ENCODE measurements at regions not wholly inside any gene's neighbourhood (a gene's known extent, or its start where the extent isn't known, plus 50 kb on each side); places are given as distances from the start of the nearest gene placed in this dataset.

DNA sequence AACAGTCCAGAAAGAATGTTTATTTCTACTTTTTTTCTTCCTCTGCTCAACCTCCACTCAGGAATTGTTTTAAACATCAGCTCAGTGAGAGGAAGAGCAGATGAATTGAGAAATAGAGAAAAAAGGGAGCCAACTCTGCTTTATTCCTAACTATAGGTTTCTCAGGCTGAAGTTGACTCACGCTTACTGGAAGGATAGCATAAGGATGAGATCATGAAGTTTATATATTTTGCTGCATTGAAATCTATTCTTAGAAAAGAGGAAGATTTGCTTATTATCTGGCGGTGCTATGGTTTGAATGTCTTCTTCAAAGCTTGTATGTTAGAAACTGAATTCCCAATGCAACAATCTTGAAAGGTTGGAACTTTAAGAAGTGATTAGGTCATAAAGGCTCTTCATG is 1673.4 kb upstream of the PCDH7 start:
- TF ChIP-seq YY1 (IDR thresholded peaks at IDR 0.05; ENCODE audit: insufficient read depth, insufficient read length) (no peak), SUZ12 (IDR thresholded peaks at IDR 0.05; ENCODE audit: extremely low read depth, insufficient read depth, insufficient read length) (no peak)

Measured in NT2/D1 (cell line).